PC-9 (cell line): ENCODE measurements at regions not wholly inside any gene's neighbourhood (a gene's known extent, or its start where the extent isn't known, plus 50 kb on each side); places are given as distances from the start of the nearest gene placed in this dataset.

Experiments used
- CTCF ChIP-seq: fragments of 200-600 bp; sonication (generic); conservative IDR thresholded peaks from 2 replicates; pipeline ENCODE4 v1.6.1; 2017; ENCODE audit warnings: mixed run types, antibody characterized with exemption, mild to moderate bottlenecking, moderate library complexity
- EZH2 ChIP-seq: fragments of 200-600 bp; sonication (generic); IDR thresholded peaks from 2 replicates; pipeline ENCODE4 v1.8.0; 2017; ENCODE audit warnings: antibody characterized with exemption, low read depth

- TF ChIP-seq EZH2 (no peak), CTCF (no peak)
Measured at GRCh38 chr2:200089756-200090109, 134.4 kb downstream of the MAIP1 start.
